ENCODE measurements at regions not wholly inside any gene's neighbourhood (a gene's known extent, or its start where the extent isn't known, plus 50 kb on each side); places are given as distances from the start of the nearest gene placed in this dataset.

DNA sequence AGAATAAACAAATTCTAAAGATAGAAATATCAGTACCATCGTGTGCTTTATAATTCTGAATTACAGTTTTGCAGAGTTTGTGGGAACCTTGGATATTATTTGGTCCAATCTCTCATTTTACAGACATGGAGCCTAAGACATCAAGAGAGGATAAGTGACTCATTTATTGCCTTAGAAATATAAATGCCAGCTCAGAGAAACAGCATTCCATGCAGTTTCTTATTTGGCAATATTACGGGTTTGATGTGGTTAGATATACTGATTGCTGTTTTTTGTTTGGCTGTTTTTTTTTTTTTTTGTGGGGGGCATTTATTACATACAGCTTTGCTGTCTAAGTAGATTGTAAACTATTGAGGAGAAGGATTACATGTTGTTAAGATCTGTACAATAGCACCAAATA, 1241.1 kb upstream of the LRRTM1 start:
- H3K4me3 ChIP-seq (ENCODE audit: low read length), result no peak overlapping the region
- DNase-seq (ENCODE audit: low read depth), result peak; percentile 47
- TF ChIP-seq, protein P1, sequence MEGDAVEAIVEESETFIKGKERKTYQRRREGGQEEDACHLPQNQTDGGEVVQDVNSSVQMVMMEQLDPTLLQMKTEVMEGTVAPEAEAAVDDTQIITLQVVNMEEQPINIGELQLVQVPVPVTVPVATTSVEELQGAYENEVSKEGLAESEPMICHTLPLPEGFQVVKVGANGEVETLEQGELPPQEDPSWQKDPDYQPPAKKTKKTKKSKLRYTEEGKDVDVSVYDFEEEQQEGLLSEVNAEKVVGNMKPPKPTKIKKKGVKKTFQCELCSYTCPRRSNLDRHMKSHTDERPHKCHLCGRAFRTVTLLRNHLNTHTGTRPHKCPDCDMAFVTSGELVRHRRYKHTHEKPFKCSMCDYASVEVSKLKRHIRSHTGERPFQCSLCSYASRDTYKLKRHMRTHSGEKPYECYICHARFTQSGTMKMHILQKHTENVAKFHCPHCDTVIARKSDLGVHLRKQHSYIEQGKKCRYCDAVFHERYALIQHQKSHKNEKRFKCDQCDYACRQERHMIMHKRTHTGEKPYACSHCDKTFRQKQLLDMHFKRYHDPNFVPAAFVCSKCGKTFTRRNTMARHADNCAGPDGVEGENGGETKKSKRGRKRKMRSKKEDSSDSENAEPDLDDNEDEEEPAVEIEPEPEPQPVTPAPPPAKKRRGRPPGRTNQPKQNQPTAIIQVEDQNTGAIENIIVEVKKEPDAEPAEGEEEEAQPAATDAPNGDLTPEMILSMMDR (conservative IDR thresholded peaks at IDR 0.05; ENCODE audit: low read depth, low read length), result no peak

DNA sequence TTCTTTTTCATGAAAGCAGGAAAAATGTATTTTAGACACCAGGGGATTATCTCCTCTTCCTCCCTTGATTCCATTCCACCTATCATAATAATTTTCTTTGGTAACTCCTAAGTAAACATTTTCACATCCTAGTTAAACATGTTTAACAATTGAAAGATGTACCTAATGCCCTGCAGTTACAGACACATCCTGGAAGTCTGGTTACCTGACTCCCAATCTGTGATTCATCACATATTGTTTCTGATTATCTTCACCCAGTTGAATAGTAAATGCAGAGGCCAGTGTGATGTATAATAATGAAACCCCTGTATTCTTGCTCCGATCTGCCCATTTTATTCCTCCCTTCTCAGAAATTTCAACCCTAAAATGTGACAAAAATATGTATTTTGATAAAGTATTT, 1237.6 kb upstream of the LRRTM1 start:
- TF ChIP-seq, protein P1 (conservative IDR thresholded peaks at IDR 0.05; ENCODE audit: low read depth, low read length), result no peak
- DNase-seq (ENCODE audit: low read depth), result no peak
- H3K4me3 ChIP-seq (ENCODE audit: low read length), result no peak overlapping the region

DNA sequence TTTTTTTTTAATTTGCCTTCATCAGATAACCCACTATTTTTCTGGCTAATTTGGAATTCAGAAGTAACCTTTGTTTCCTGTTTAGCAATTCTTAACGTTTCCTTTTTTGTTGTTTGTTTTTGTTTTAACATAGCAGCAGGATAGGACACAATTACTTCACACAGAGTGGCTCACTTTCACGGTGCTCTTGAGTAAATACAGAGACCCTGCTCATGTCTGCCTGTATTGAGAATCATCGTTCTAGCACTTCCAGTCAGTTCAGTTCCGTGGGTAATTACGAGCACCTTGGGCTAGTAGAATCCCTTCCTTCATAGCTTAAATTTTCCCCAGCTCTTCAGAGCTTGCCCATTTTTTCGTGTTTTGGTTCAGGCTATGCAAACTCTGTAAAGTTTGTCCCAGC, 1225.4 kb upstream of the LRRTM1 start:
- DNase-seq (ENCODE audit: low read depth), result no peak
- TF ChIP-seq, protein P1 (conservative IDR thresholded peaks at IDR 0.05; ENCODE audit: low read depth, low read length), result no peak
- H3K4me3 ChIP-seq (ENCODE audit: low read length), result no peak overlapping the region

DNA sequence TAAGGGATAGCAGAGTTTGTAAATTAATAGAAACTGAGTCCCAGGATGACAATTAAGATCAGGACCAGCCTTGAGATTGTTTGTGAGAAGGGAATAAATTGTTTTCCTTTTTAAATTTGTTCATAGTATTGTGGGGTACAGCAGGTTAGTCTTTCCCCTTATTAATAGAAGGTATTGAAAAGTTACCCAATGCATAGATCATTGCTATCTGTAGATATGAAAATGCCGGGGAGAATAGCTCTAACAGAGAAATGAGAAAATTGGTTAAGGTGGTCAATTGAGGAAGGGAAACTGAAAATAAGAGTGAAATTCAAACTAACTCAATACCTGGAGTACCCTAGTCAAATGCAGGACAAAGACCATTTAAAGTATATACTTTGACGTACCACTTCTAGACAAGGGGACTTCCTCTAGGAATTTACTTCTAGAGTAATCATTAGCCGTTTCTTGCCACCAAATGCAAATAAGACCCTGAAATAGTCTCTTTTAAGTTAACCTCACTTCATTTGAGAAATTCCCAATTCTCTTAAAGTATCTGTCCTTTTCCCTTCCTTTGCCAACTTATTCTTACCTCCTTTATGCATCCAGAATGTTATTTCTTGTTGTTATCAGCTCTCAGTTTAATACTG, 1224.4 kb upstream of the LRRTM1 start:
- TF ChIP-seq, protein P1 (conservative IDR thresholded peaks at IDR 0.05; ENCODE audit: low read depth, low read length), result no peak
- no peak overlapping the region for H3K4me3 ChIP-seq (ENCODE audit: low read length)
- DNase-seq (ENCODE audit: low read depth), result no peak

GRCh38 chr2:81523344-81523743, 1218.8 kb upstream of the LRRTM1 start:
- H3K4me3 ChIP-seq (ENCODE audit: low read length), result no peak overlapping the region
- TF ChIP-seq, protein P1 (conservative IDR thresholded peaks at IDR 0.05; ENCODE audit: low read depth, low read length), result no peak
- DNase-seq (ENCODE audit: low read depth), result no peak

GRCh38 chr2:81513328-81513727, 1208.8 kb upstream of the LRRTM1 start:
- H3K4me3 ChIP-seq (ENCODE audit: low read length), result no peak overlapping the region
- no peak for DNase-seq (ENCODE audit: low read depth)
- TF ChIP-seq, protein P1 (conservative IDR thresholded peaks at IDR 0.05; ENCODE audit: low read depth, low read length), result no peak

DNA sequence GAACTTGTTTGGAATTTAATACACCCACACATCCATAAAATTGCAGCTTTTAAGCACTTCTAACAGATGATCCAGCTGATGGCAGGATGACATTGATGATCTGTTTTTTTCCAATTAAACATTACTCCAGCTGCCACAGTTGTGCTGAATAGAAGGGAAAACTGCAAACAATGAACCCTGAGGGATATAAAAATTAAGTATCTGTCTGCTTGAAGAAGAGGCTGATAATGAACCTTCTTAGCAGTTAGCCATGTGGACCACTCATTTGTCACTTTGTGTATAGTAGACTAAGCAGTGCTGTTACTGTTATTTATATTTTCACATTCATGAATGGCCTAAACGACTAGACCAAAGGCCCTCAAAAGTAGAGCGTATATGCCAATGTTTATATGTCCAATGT, 1201.0 kb upstream of the LRRTM1 start:
- no peak for DNase-seq (ENCODE audit: low read depth)
- TF ChIP-seq, protein P1 (conservative IDR thresholded peaks at IDR 0.05; ENCODE audit: low read depth, low read length), result no peak
- H3K4me3 ChIP-seq (ENCODE audit: low read length), result no peak overlapping the region
